B cell (primary cell): ENCODE measurements at regions not wholly inside any gene's neighbourhood (a gene's known extent, or its start where the extent isn't known, plus 50 kb on each side); places are given as distances from the start of the nearest gene placed in this dataset.

Source experiments
- ATAC-seq: fragments of 200-7000 bp; cut with Tn5 transposase; one replicate; pipeline ENCODE4 v1.10.0; 2021; ENCODE audit warnings: low read depth, mild to moderate bottlenecking, moderate number of reproducible peaks, moderate library complexity
- CTCF ChIA-PET: fragments of 350-600 bp; sonication (Branson Sonifier 250); formaldehyde crosslinking; loops from one replicate; lab custom pipeline; 2021; ENCODE audit warnings: antibody characterized with exemption, inconsistent platforms; lab: Charles Lee
- POLR2A ChIA-PET: fragments of 350-600 bp; sonication (Branson Sonifier 250); formaldehyde crosslinking; loops from one replicate; lab custom pipeline; 2021; ENCODE audit warnings: antibody characterized with exemption; lab: Charles Lee
- DNase-seq: peaks from one replicate; pipeline ENCODE4 v3.0.0; 2013
- H2AFZ ChIP-seq: 2 replicates; pipeline ENCODE4 v1.6.1; 2012; ENCODE audit warnings: mild to moderate bottlenecking, low read depth, low read length; ENCODE audit not compliant: insufficient read depth, poor library complexity, severe bottlenecking
- H3K27ac ChIP-seq, 2 donors: 1 replicate in 1 of 2; 2 replicates in 1 of 2; pipeline ENCODE4 v1.5.1; 2012 to 2013; ENCODE audit warnings: low read length in 2 of 2, mild to moderate bottlenecking in 2 of 2, moderate library complexity in 1 of 2
- H3K27me3 ChIP-seq, 4 experiments: fragments of 200-600 bp in 1 of 4; sonication (generic) in 1 of 4; replicated peaks in 1 of 4; 1 replicate in 2 of 4; 2 replicates in 2 of 4; pipeline versions ENCODE4 v1.6.1 to v1.7.0; 2013 to 2016; ENCODE audit warnings: low read length in 3 of 4, mild to moderate bottlenecking in 2 of 4, mixed read lengths in 1 of 4, moderate library complexity in 1 of 4; ENCODE audit not compliant: insufficient read depth in 4 of 4, control insufficient read depth in 3 of 4; ENCODE audit errors: control extremely low read depth in 1 of 4
- H3K36me3 ChIP-seq, 2 experiments: replicated peaks in 1 of 2; 1 replicate in 1 of 2; 2 replicates in 1 of 2; pipeline versions ENCODE4 v1.6.1 to v1.7.1; 2013; ENCODE audit warnings: low read length in 1 of 2; ENCODE audit not compliant: insufficient read depth in 2 of 2, control insufficient read depth in 1 of 2; ENCODE audit errors: control extremely low read depth in 1 of 2, extremely low read depth in 1 of 2
- H3K4me1 ChIP-seq, 2 donors: fragments of 200-600 bp in 1 of 2; sonication (generic) in 1 of 2; 1 replicate in 1 of 2; 2 replicates in 1 of 2; pipeline versions ENCODE4 v1.5.1 to v1.6.1; 2013 to 2017; ENCODE audit warnings: low read length in 2 of 2; ENCODE audit not compliant: control insufficient read depth in 2 of 2, insufficient read depth in 2 of 2
- H3K4me2 ChIP-seq: replicated peaks from 2 replicates; pipeline ENCODE3; 2012; ENCODE audit warnings: mild to moderate bottlenecking, low read depth, low read length; ENCODE audit not compliant: poor library complexity, severe bottlenecking
- H3K4me3 ChIP-seq, 5 experiments: fragments of 200-600 bp in 1 of 5; sonication (generic) in 1 of 5; 1 replicate in 3 of 5; 2 replicates in 2 of 5; pipeline versions ENCODE4 v1.5.1 to v1.7.0; 2011 to 2016; ENCODE audit warnings: low read length in 4 of 5, mild to moderate bottlenecking in 4 of 5, low read depth in 2 of 5, control low read depth in 1 of 5, moderate library complexity in 1 of 5; ENCODE audit not compliant: insufficient read depth in 1 of 5; ENCODE audit errors: control extremely low read depth in 1 of 5, extremely low read depth in 1 of 5
- H3K79me2 ChIP-seq: fragments of 200-600 bp; sonication (generic); one replicate; pipeline ENCODE4 v1.6.0; 2016; ENCODE audit warnings: low read length; ENCODE audit not compliant: control insufficient read depth, insufficient read depth
- H3K9ac ChIP-seq: fragments of 200-600 bp; sonication (generic); 2 replicates; pipeline ENCODE4 v1.6.1; 2017; ENCODE audit warnings: mild to moderate bottlenecking, low read length, moderate library complexity
- H3K9me3 ChIP-seq, 3 donors: one replicate each; pipeline versions ENCODE4 v1.6.1 to v1.7.1; 2013; ENCODE audit warnings: low read length in 2 of 3; ENCODE audit not compliant: control insufficient read depth in 2 of 3, insufficient read depth in 1 of 3; ENCODE audit errors: control extremely low read depth in 1 of 3
- H4K20me1 ChIP-seq: 2 replicates; pipeline ENCODE4 v1.6.0; 2012; ENCODE audit warnings: mild to moderate bottlenecking, low read length; ENCODE audit not compliant: insufficient read depth, control insufficient read depth, poor library complexity, severe bottlenecking
- H3K27ac Mint-ChIP-seq: one replicate; pipeline ENCODE4 v1.8.0; 2021; ENCODE audit warnings: mixed read lengths
- H3K27me3 Mint-ChIP-seq: one replicate; pipeline ENCODE4 v1.8.0; 2021; ENCODE audit warnings: mixed read lengths
- H3K4me1 Mint-ChIP-seq: one replicate; pipeline ENCODE4 v1.8.0; 2021; ENCODE audit warnings: mixed read lengths
- H3K4me3 Mint-ChIP-seq: one replicate; pipeline ENCODE4 v1.8.0; 2021; ENCODE audit warnings: mixed read lengths
- H3K9me3 Mint-ChIP-seq: one replicate; pipeline ENCODE4 v1.8.0; 2022; ENCODE audit warnings: mixed read lengths; ENCODE audit not compliant: insufficient read depth
- CTCF ChIP-seq: fragments of 200-600 bp; IDR thresholded peaks from one replicate; pipeline ENCODE4 v1.8.0; 2022; ENCODE audit warnings: antibody characterized with exemption, mild to moderate bottlenecking
- EZH2 ChIP-seq: IDR thresholded peaks from 2 replicates; pipeline ENCODE4 v1.6.1; 2012; ENCODE audit warnings: borderline replicate concordance, low read depth, mild to moderate bottlenecking, moderate library complexity, low read length; ENCODE audit not compliant: insufficient read depth, poor library complexity, severe bottlenecking
- WGBS: methylation state at CpG from one replicate; pipeline ENCODE4 v1.1.5; 2013; ENCODE audit warnings: missing lambda C conversion rate; ENCODE audit not compliant: insufficient coverage; 5-methylcytosine and 5-hydroxymethylcytosine counted together
- intact Hi-C: fragments of 100-400 bp; cut with micrococcal nuclease; formaldehyde crosslinking; loops from one replicate; pipeline ENCODE4 v1.10.0; 2022

- CTCF ChIA-PET: interaction anchor here (1.1 kb wide), 1 partner anchor 14 kb away, joined by 3 read pairs; no protein-coding TSS in a partner anchor
- Histone ChIP-seq H3K27ac (no peak overlapping the region), H3K4me3 (no peak overlapping the region), H3K9me3 (no peaks in the 10 kb centered on the region), H3K4me1 (no peaks in the 10 kb centered on the region), H4K20me1 (no peaks in the 10 kb centered on the region), H3K9ac (no peak overlapping the region), H3K79me2 (no peaks in the 10 kb centered on the region), H2AFZ (no peak overlapping the region), H3K4me2 (no peak overlapping the region), H3K27me3 (no peaks in the 10 kb centered on the region), H3K36me3 (no peaks in the 10 kb centered on the region)
- Mint-ChIP-seq H3K4me1 (no peaks in the 10 kb centered on the region), H3K4me3 (no peak overlapping the region), H3K9me3 (no peaks in the 10 kb centered on the region), H3K27ac (no peak overlapping the region), H3K27me3 (no peaks in the 10 kb centered on the region)
- no peak for TF ChIP-seq CTCF
- TF ChIP-seq EZH2: no peak
- intact Hi-C loops: no loop called here
- 100% methylated on average over 1 of the region's 3 CpGs for WGBS
- no peak for DNase-seq
- POLR2A ChIA-PET: no interaction called here
- ATAC-seq: no peak
Measured at GRCh38 chr2:57563015-57563414, 483.6 kb upstream of the VRK2 start.

DNA sequence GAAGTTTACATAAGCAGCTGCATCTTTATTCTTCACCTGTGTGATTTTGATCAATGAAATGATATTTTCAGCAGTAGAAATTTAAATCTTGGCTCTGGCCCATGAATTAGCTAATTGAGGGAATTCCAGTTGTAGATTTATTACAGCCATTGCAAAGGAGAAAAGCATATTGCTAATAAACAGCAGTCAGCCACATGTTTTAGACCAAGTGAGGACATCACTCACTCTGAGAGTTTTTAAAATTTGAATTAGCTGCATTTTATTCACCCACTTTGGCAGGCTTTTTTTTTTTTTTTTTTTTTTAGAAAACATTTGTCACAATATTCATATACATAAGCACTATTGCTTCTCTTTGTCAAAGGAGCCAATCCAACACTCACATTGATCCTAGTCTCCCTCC, 479.4 kb upstream of the VRK2 start:
- Histone ChIP-seq H3K4me1 (no peaks in the 10 kb centered on the region), H3K27ac (no peak overlapping the region), H3K9ac (no peak overlapping the region), H3K79me2 (no peaks in the 10 kb centered on the region), H4K20me1 (no peaks in the 10 kb centered on the region), H3K9me3 (no peaks in the 10 kb centered on the region), H2AFZ (no peak overlapping the region), H3K36me3 (no peaks in the 10 kb centered on the region), H3K27me3 (no peaks in the 10 kb centered on the region), H3K4me2 (no peak overlapping the region), H3K4me3 (no peak overlapping the region)
- POLR2A ChIA-PET: no interaction called here
- CTCF ChIA-PET: no interaction called here
- TF ChIP-seq EZH2 (no peak), CTCF (no peak)
- no peak for DNase-seq
- ATAC-seq: no peak
- intact Hi-C loops: no loop called here
- Mint-ChIP-seq H3K4me3 (no peak overlapping the region), H3K4me1 (no peaks in the 10 kb centered on the region), H3K27me3 (no peaks in the 10 kb centered on the region), H3K9me3 (no peaks in the 10 kb centered on the region), H3K27ac (no peak overlapping the region)
